HuH-7.5 (cell line): ENCODE measurements at regions not wholly inside any gene's neighbourhood (a gene's known extent, or its start where the extent isn't known, plus 50 kb on each side); places are given as distances from the start of the nearest gene placed in this dataset.
"Not testable (repeated sequence)": the region's sequence is repeated elsewhere in the genome, so short reads cannot be mapped to it uniquely, and the experiment has no call there.

ENCODE experiments used
- DNase-seq: peaks from one replicate; pipeline ENCODE4 v3.0.0; 2011; ENCODE audit warnings: low spot score

DNA sequence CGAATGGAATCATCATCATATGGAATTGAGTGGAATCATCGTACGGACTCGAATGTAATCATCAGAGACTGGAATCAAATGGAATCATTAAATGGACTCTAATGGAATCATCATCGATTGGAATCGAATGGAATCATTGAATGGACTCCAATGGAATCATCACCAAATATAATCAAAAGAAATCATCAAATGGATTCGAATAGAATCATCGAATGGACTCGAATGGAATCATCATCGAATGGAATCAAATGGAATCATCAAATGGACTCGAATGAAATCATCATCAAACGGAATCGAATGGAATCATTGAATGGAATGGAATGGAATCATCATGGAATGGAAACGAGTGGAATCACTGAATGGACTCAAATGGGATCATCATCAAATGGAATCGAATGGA, 233.5 kb downstream of the SHCBP1 start:
- not testable (repeated sequence) for DNase-seq

DNA sequence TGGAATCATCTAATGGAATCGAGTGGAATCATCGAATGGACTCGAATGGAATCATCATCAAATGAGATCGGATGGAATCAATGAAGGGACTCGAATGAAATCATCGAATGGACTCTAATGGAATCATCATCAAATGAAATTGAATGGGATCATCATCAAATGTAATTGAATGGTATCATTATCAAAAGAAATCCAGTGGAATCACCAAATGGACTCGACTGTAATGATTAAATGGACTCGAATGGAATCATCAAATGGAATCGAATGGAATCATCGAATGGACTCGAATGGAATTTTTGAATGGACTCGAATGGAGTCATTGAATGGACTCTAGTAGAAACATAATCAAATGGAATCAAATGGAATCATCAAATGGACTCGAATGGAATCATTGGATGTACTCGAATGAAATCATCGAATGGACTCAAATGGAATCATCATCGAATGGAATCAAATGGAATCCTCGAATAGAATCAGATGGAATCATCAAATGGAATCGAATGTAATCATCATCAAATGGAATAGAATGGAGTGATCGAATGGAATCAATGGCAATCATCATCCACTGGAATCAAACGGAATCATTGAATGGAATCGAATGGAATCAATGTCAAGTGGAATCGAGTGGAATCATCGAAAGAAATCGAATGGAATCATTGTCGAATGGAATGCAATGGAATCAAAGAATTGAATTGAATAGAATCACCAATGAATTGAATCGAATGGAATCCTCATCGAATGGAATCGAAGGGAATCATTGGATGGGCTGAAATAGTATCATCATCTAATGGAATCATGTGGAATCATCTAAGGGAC, 234.2 kb downstream of the SHCBP1 start:
- DNase-seq, result not testable (repeated sequence)

DNA sequence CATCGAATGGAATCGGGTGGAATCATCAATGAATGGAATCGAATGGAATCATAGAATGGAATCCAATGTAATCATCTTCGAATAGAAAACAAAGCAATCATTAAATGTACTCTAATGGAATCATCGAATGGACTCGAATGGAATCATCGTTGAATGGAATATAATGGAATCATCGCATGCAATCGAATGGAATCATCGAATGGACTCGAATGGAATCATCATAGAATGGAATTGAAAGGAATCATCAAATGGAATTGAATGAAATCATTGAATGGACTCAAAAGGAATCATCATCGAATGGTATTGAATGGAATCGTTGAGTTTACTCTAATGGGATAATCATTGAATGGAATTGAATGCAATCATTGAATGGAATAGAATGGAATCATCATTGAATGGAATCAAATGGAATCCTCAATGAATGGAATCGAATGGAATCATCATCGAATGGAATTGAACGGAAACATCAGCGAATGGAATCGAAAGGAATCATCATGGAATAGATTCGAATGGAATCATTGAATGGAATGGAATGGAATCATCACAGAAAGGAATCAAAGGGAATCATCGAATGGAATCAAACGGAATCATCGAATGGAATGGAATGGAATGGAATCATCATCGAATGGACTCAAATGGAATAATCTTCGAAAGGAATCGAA, 234.9 kb downstream of the SHCBP1 start:
- not testable (repeated sequence) for DNase-seq

DNA sequence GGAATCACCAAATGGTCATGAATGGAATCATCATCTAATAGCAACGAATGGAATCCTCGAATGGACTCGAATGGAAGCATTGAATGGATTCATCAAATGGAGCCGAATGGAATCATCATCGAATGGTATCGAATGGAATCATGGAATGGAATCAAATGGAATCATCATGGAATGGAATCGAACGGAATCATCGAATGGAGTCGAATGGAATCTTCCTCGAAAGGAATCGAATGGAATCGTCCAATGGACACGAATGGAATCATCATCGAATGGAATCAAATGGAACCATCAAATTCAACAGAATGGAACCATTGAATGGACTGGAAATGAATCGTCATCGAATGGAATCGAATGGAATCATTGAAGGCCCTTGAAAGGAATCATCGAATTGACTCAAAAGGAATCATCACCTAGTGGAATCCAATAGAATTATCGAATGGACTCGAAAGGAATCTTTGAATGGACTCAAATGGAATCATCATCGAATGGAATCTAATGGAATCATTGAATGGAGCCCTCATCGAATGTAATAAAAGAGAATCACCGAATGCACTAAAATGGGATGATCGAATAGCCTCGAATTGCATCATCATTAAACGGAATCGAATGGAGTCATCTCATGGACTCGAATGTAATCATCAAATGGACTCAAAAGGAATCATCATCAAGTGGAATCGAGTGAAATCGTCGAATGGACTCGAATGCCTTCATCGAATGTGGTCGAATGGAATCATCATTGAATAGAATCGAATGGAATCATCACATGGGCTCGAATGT, 236.7 kb downstream of the SHCBP1 start:
- not testable (repeated sequence) for DNase-seq

DNA sequence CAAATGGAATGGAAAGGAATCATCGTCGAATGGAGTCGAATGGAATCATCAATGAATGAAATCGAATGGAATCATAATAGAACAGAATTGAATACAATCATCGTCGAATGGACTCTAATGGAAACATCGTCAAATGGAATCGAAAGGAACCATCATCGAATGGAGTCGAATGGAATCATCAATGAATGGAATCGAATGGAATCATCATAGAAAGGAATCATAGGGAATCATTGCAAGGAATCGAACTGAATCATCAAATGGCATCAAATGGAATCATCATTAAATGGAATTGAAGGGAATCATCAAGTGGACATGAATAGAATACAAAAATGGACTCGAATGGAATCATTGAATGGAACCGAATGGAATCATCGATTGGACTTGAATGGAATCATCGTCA, 237.6 kb downstream of the SHCBP1 start:
- not testable (repeated sequence) for DNase-seq

DNA sequence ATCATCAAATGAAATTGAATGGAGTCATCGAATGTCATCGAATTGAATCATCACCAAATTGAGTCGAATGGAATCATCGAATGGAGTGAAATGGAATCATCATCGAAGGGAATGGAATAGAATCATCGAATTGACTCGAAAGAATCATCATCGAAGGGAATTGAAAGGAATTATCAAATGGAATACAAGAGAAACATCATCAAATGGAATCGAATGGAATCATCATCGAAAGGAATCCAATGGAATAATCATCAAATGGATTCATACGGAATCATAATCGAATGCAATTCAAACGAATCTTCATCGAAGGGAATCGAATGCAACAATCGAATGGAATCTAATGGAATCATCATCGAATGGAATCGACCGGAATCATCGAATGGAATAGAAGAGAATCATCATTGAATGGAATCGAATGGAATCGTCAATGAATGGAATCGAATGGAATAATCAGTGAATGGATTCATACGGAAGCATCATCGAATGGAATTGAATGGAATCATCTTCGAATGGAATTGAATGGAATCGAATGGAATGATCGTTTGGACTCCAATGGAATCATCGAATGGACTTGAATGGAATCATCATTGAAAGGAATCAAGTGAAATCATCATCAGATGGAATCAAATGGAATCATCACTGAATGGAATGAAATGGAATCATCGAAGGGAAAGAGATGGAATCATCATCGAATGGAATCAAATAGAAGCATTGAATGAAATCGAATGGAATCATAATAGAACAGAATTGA, 238.2 kb downstream of the SHCBP1 start:
- not testable (repeated sequence) for DNase-seq

DNA sequence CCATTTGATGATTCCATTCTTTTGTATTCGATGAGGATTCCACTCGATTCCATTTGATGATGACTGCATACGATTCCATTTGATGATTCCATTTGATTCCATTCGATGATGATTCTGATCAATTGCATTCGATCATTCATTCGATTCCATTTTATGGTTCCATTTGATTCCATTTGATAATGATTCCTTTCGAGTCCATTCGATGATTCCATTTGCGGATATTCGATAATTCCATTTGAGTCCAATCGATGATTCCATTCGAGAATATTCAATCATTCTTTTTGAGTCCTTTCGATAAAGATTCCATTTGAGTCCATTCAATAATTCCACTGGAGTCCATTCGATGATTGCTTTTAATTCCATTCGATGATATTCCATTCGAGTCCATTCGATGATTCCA, 239.1 kb downstream of the SHCBP1 start:
- not testable (repeated sequence) for DNase-seq

DNA sequence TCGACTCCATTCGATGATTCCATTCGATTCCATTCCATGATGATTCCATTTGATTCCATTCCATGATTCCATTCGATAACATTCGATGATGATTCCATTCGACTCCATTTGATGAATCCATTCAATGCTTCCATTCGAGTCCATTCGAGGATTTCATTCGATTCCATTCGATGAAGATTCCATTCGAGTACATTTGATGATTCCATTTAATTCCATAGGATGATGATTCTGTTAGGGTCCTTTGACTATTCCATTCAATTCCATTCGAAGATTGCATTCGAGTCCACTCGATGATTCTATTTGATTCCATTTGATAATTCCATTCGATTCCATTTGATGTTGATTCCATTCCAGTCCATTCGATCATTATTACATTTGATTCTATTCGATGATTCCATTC, 239.8 kb downstream of the SHCBP1 start:
- not testable (repeated sequence) for DNase-seq
